ENCODE measurements at regions not wholly inside any gene's neighbourhood (a gene's known extent, or its start where the extent isn't known, plus 50 kb on each side); places are given as distances from the start of the nearest gene placed in this dataset.

GRCh38 chr6:94559829-94560537, 1017.4 kb upstream of the MANEA start:
- TF ChIP-seq CTCF (IDR thresholded peaks at IDR 0.05) (no peak), POLR2A (IDR thresholded peaks at IDR 0.05) (no peak)

Data from right lobe of liver (tissue), 4 donors.